ENCODE measurements at regions not wholly inside any gene's neighbourhood (a gene's known extent, or its start where the extent isn't known, plus 50 kb on each side); places are given as distances from the start of the nearest gene placed in this dataset.

DNA sequence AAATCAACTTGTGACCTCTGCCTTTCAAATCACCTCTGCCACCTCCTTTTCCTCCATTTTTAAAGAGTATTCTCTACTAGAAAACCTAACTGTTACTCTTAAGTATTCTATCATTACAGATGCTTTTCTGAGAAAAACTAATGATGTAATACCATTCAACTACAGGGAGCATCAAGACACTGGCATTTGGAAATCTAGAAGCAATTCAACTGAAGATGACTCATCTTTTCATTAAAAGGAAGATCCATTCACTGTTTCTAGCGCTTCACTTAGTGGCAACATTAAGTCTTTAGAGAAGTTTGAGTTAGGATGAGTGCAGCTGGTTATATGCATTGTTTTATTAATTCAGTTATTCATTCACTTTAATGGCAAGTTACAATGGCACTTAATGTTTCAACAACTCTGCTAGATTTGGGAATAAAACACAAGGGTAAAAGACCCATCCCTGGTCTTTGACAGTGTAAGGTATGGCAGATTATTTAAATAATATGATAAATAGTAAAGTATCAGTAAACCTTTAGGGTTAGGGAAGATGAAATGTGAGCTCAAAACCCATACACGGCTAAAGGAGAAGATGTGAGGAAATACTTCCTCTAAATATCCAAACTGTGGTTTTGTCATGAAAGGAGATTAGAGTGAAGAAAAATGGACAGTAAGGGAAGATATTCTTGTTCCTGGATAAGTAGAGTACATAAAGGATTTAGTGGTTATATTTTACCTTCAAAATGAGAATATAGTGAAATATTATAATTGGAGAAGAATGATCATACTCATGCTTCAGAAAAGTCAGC lies 61.7 kb downstream of the KCNJ2 start:
- no peak for DNase-seq

DNA sequence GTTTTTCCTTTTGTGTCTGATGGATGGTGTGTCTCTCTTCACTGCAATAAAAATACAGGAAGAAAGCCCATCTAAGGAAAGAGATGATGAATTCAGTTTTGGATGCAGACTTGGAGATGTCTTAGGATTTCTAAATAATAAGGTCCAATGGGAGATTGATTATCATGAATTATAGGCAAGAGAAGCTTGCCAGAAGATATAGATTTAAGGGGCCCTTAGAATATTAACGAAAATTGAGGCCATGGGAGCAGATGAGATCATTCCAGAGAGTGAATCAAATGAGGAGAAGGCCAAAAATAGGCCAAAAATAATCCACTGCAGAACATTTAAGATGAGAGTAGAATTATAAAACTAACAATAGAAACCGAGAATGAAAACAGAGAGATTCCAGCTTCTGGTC lies 63.1 kb downstream of the KCNJ2 start:
- DNase-seq: no peak

- no peak for DNase-seq
Observed at GRCh38 chr17:70235252-70235651, 65.9 kb downstream of the KCNJ2 start.

GRCh38 chr17:70238228-70238627 lies 68.9 kb downstream of the KCNJ2 start:
- DNase-seq: no peak

GRCh38 chr17:70238646-70239045 lies 69.3 kb downstream of the KCNJ2 start:
- DNase-seq: no peak

GRCh38 chr17:70239391-70239826 lies 70.1 kb downstream of the KCNJ2 start:
- no peak for DNase-seq

- no peak for DNase-seq
Observed at GRCh38 chr17:70241071-70241470, 71.7 kb downstream of the KCNJ2 start.

DNA sequence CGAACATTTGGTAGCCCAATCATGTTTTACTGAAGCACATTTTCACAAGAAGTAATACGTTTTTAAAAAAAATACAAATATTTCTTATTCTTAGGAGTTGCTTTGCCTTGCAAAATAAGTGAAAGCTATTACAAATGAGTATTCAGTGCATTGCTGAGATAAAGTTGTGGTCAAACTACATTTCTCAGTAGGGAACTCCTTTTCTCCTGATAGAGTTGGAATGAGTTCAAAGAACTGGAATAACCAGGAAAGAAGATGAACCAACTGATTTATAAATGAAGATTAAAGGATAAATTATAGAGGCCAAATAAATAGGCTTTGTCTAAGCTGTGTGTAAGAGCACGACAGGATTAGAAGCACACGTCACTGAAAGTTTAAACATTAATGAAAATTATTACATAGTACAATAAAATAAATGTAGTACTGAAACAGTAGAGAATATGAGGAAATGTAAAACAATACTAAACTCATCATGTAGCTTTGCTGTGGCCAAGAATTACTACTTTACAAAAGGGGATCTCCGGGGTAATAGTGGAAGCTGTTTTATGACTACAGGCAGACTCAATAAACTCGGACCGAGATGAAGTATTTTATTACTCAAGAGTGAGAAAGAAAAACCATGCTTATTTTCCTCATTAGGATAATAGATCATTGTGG lies 73.6 kb downstream of the KCNJ2 start:
- no peak for DNase-seq

DNA sequence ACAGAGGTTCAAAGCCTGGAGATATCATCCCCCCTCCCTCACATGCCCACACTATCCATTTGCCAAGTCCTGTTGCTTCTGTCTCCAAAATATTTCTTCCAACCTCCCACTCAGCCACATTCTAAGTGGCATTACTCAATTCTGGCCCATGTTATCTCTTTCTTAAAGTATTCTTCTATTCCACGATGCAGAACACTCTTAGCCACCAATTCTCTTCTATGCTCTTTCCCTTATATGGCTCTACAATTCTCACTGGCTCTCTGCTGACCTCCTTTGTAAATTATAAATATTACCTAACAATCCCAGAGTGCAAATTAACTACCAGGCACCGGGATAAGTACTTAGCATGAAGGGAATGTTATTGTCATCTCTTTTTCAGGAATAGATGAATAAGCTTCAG lies 82.4 kb downstream of the KCNJ2 start:
- no peak for DNase-seq

DNA sequence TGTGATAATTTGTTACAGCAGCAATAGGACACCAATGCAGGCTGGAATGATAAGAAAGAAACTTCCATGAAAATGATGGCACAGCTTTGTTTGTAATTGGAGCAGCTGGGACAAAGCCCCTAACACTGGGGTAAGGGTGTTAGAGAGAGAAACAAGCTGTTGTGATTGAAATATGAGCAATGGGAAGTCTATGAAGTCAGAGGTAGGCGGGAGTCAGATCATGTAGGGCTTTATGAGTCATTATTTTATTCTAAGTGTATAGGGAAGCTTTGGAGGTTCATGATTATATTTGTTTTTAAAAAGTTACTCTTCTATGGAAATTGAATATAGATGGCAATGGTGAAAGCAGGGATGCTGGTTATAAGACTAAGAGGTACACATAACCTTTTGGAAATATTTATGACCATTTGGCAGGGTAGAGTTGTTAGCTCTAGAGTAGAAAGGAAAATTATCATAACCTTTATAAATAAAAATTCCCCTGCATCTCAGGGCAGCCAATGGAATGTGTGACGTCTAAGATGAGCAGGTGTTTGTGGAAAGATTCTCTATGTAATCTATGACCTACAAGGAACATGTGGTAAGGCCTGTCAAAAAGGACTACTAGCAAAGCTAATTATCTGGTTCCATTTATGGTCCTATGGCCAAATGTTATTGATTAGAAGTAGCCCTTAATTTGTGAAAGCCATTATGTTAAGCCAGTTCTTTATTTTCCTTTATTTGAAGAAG lies 85.6 kb downstream of the KCNJ2 start:
- peak; percentile 77 for DNase-seq

DNA sequence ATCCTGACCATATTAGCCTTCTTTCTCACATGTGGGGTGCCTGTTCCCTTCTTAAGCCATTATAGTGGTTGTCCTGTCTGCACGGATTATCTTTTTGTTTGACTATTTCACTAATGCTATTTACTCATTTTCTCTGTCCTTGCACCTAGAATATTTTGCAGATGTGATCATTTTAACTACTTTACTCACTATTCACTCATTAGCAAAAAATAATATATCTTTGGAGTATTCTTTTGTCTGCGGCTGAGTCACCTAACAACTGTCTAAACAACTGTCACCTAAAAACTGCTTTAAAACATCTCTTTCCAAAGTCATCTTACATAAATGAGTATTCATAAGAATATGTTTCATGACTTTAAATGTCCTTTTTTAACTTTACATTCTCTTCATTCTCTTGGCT lies 87.4 kb downstream of the KCNJ2 start:
- DNase-seq: no peak

DNA sequence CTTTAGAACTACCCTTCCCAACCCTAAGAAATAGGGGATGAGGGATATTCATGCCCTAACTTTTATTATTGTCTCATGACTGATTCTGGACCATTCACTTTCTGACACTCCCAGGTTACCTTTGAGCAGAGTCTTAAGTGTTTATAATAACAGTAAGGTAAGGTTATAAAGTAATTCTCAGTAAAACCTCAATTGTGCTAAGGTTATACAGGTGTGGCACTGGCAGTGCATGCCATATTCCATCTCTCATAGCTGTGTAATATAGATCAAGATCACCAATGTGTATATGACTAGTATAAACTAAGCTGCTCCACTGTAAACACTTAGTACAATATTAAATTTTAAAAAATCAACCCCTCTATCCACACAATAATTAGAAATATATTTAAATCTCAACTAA lies 89.1 kb downstream of the KCNJ2 start:
- DNase-seq: no peak

GRCh38 chr17:70259400-70259799 lies 90.1 kb downstream of the KCNJ2 start:
- no peak for DNase-seq

GRCh38 chr17:70261170-70261569 lies 91.8 kb downstream of the KCNJ2 start:
- DNase-seq: no peak

- DNase-seq: no peak
Observed at GRCh38 chr17:70265471-70265870, 96.1 kb downstream of the KCNJ2 start.

- DNase-seq: no peak
Observed at GRCh38 chr17:70266394-70266793, 97.1 kb downstream of the KCNJ2 start.

DNA sequence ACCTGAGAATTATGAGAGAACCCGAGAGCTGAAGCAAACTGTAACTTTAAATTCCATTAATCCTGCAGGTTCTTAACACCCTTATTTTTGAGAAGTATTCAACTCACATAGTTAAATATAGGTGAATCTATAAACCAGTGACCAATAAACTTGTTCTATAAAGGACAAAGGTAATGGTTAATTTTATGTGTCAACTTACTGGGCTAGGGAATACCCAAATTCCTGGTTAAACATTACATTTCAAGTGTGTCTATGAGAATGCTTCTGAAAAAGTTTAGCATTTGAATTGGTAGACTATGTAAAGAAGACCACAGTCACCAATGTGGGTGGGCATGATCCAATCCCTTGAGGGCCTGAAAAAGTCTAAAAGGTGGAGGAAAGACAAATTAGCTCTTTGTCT lies 99.1 kb downstream of the KCNJ2 start:
- DNase-seq: no peak

DNA sequence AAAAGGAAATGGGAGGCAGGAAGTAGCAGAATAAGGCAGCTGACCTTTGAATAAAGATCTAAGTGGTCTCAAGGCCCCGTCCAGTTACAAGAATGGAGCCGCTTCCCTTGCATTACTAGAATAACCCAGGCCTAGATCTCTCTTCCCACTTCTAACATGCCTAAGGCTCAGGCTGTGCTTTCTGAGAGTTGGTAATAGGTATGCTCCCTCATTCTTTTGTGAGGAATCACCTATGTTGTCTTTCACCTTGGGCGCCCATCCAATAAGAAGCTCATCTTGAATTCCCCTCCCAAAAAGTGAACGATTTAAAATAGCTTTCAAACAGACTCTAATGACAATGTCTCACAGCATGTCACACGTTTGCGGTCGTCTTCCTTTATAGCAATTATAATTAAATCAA lies 101.2 kb downstream of the KCNJ2 start:
- no peak for DNase-seq

DNA sequence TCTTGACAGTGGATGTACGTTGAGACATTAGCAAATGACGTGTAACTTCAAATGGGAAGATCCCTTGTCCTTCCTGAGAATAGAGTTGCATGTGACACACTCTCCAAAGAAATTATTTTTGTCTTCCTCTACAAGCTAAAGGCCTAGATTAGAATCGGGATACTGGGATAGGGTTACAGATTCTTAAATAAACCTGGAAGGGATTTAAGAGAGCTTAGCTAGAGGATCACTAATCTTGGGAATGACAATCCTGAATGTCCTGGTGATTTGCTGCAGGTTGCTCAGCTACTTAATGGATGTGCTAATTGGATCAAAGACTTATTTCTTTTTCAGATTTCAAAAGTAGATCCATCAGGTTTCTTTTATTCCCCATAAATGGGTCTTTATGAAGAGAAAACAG lies 101.9 kb downstream of the KCNJ2 start:
- DNase-seq: peak; percentile 53

DNA sequence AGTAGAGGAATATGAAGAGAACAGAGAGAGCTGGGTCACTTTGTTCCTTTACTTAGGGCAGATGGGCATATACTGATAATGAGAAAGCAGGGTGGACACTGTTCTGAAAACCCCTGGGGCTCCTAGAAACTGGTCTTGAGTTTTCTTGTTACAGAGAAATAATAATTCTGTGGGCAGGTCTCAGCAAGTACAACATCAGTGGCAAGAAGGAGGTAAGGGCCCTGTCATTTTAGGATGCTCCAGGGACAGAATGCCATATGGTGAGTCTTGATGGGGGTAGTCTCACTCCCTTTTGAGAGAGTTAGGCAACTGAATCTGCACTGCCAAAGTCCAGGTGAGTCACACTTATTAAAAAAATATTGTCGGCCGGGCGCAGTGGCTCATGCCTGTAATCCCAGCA lies 102.3 kb downstream of the KCNJ2 start:
- DNase-seq: peak; percentile 93

DNA sequence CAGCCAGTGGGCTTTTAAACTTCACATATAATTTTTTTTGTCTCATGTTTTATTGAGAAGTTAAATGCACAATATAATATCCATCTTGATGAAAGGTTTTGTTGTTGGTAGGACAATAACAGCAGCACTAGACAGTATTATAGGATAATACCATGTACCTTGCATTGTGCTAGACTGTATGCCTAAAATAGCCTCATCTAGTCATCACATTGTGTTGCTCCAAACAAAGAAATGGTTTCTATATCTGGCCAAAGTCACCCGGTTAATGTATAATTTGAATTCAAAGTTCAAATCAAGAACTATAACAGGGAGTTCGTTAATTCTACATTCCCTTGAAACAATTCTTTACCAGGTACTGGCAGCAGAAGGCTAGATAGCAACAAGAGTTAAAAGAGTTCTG lies 104.9 kb downstream of the KCNJ2 start:
- DNase-seq: no peak

DNA sequence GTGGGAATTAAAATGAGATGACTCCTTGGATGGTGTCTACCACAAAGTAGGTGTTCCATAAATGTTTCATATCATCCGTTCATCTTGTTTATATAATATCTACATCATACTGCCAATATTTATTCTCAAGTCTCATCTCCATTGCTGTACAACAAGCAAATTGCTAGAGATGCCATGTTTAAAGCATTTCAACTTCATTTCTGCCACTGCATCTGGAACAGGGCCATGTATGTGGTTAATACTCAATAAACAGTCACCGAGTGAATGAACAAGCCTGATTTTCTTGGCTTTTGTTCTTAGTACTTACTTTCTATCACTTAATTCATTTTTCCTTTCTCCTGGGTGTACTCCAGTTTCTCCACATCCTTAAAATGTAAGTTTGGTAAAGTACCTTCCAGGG lies 107.6 kb downstream of the KCNJ2 start:
- DNase-seq: no peak

GRCh38 chr17:70278844-70279462 lies 109.6 kb downstream of the KCNJ2 start:
- DNase-seq: peak; percentile 63

GRCh38 chr17:70286391-70286790 lies 117.1 kb downstream of the KCNJ2 start:
- no peak for DNase-seq
